Neuron (in vitro differentiated cells): ENCODE measurements at regions not wholly inside any gene's neighbourhood (a gene's known extent, or its start where the extent isn't known, plus 50 kb on each side); places are given as distances from the start of the nearest gene placed in this dataset.

ENCODE experiments used
- H2AFZ ChIP-seq: one replicate; pipeline ENCODE4 v1.6.1; 2013; ENCODE audit warnings: low read depth, mild to moderate bottlenecking, inconsistent platforms, low read length, moderate library complexity
- H3K27me3 ChIP-seq: one replicate; pipeline ENCODE4 v1.6.1; 2013; ENCODE audit warnings: low read length; ENCODE audit not compliant: insufficient read depth
- H3K36me3 ChIP-seq: one replicate; pipeline ENCODE4 v1.6.1; 2013; ENCODE audit warnings: low read length; ENCODE audit not compliant: insufficient read depth
- H3K4me1 ChIP-seq: one replicate; pipeline ENCODE4 v1.6.1; 2013; ENCODE audit warnings: low read length; ENCODE audit not compliant: insufficient read depth
- H3K4me3 ChIP-seq: 2 replicates; pipeline ENCODE4 v1.5.1; 2013; ENCODE audit warnings: mild to moderate bottlenecking, low read length, moderate library complexity
- H3K9me3 ChIP-seq: one replicate; pipeline ENCODE4 v1.6.1; 2013; ENCODE audit warnings: low read length

GRCh38 chr9:10925896-10926295 lies 313.1 kb upstream of the PTPRD start:
- H3K27me3 ChIP-seq, result no peaks in the 10 kb centered on the region
- H3K4me3 ChIP-seq, result no peak overlapping the region
- H3K4me1 ChIP-seq, result peaks cover 3% of the 10 kb centered on the region
- H3K36me3 ChIP-seq, result no peaks in the 10 kb centered on the region
- H2AFZ ChIP-seq, result no peak overlapping the region
- no peaks in the 10 kb centered on the region for H3K9me3 ChIP-seq

- Histone ChIP-seq H3K9me3 (no peaks in the 10 kb centered on the region), H3K27me3 (no peaks in the 10 kb centered on the region), H3K4me3 (no peak overlapping the region), H3K36me3 (no peaks in the 10 kb centered on the region), H3K4me1 (peaks cover 3% of the 10 kb centered on the region), H2AFZ (no peak overlapping the region)
Measured at GRCh38 chr9:10928372-10928771, 315.6 kb upstream of the PTPRD start.

- Histone ChIP-seq H2AFZ (no peak overlapping the region), H3K4me3 (no peak overlapping the region), H3K36me3 (no peaks in the 10 kb centered on the region)
Measured at GRCh38 chr9:10930081-10930480, 317.3 kb upstream of the PTPRD start.

GRCh38 chr9:10946676-10947410 lies 334.0 kb upstream of the PTPRD start:
- Histone ChIP-seq H3K36me3 (no peaks in the 10 kb centered on the region), H3K27me3 (no peaks in the 10 kb centered on the region), H3K9me3 (no peaks in the 10 kb centered on the region), H3K4me1 (no peaks in the 10 kb centered on the region), H2AFZ (no peak overlapping the region), H3K4me3 (no peak overlapping the region)

More at GRCh38 chr9:10930081-10930480, 317.3 kb upstream of the PTPRD start:
- H3K9me3 ChIP-seq, result no peaks in the 10 kb centered on the region
- no peaks in the 10 kb centered on the region for H3K27me3 ChIP-seq
- H3K4me1 ChIP-seq, result peaks cover 3% of the 10 kb centered on the region

- H3K4me1 ChIP-seq, result no peaks in the 10 kb centered on the region
- no peak overlapping the region for H3K4me3 ChIP-seq
- H3K9me3 ChIP-seq, result no peaks in the 10 kb centered on the region
- H2AFZ ChIP-seq, result no peak overlapping the region
- H3K27me3 ChIP-seq, result no peaks in the 10 kb centered on the region
- no peaks in the 10 kb centered on the region for H3K36me3 ChIP-seq
Measured at GRCh38 chr9:10957878-10958277, 345.1 kb upstream of the PTPRD start.

GRCh38 chr9:10961883-10962282 lies 349.1 kb upstream of the PTPRD start:
- Histone ChIP-seq H2AFZ (no peak overlapping the region), H3K9me3 (no peaks in the 10 kb centered on the region), H3K4me1 (no peaks in the 10 kb centered on the region), H3K36me3 (no peaks in the 10 kb centered on the region), H3K4me3 (no peak overlapping the region), H3K27me3 (no peaks in the 10 kb centered on the region)

GRCh38 chr9:10983251-10983650 lies 370.4 kb upstream of the PTPRD start:
- Histone ChIP-seq H3K4me3 (no peak overlapping the region), H3K36me3 (no peaks in the 10 kb centered on the region), H2AFZ (no peak overlapping the region), H3K27me3 (no peaks in the 10 kb centered on the region), H3K4me1 (no peaks in the 10 kb centered on the region), H3K9me3 (no peaks in the 10 kb centered on the region)

- Histone ChIP-seq H3K36me3 (no peaks in the 10 kb centered on the region), H3K4me1 (no peaks in the 10 kb centered on the region), H2AFZ (no peak overlapping the region), H3K4me3 (no peak overlapping the region), H3K9me3 (no peaks in the 10 kb centered on the region), H3K27me3 (no peaks in the 10 kb centered on the region)
Measured at GRCh38 chr9:10999646-11000045, 386.8 kb upstream of the PTPRD start.

- no peaks in the 10 kb centered on the region for H3K9me3 ChIP-seq
- no peak overlapping the region for H2AFZ ChIP-seq
- H3K36me3 ChIP-seq, result no peaks in the 10 kb centered on the region
- no peak overlapping the region for H3K4me3 ChIP-seq
- H3K27me3 ChIP-seq, result no peaks in the 10 kb centered on the region
- no peaks in the 10 kb centered on the region for H3K4me1 ChIP-seq
Measured at GRCh38 chr9:11001546-11001945, 388.7 kb upstream of the PTPRD start.

- Histone ChIP-seq H3K9me3 (no peaks in the 10 kb centered on the region), H3K36me3 (no peaks in the 10 kb centered on the region), H3K4me3 (no peak overlapping the region), H3K27me3 (no peaks in the 10 kb centered on the region), H3K4me1 (no peaks in the 10 kb centered on the region), H2AFZ (no peak overlapping the region)
Measured at GRCh38 chr9:11002705-11003104, 389.9 kb upstream of the PTPRD start.

GRCh38 chr9:11003836-11004235 lies 391.0 kb upstream of the PTPRD start:
- H3K4me3 ChIP-seq, result no peak overlapping the region
- no peaks in the 10 kb centered on the region for H3K9me3 ChIP-seq
- no peaks in the 10 kb centered on the region for H3K4me1 ChIP-seq
- no peaks in the 10 kb centered on the region for H3K36me3 ChIP-seq
- H3K27me3 ChIP-seq, result no peaks in the 10 kb centered on the region
- no peak overlapping the region for H2AFZ ChIP-seq

GRCh38 chr9:11011696-11012095 lies 398.9 kb upstream of the PTPRD start:
- Histone ChIP-seq H3K9me3 (no peaks in the 10 kb centered on the region), H3K4me1 (no peaks in the 10 kb centered on the region), H3K27me3 (no peaks in the 10 kb centered on the region), H2AFZ (no peak overlapping the region), H3K4me3 (no peak overlapping the region), H3K36me3 (no peaks in the 10 kb centered on the region)

GRCh38 chr9:11016081-11016480 lies 403.3 kb upstream of the PTPRD start:
- no peaks in the 10 kb centered on the region for H3K9me3 ChIP-seq
- H3K4me1 ChIP-seq, result no peaks in the 10 kb centered on the region
- H2AFZ ChIP-seq, result no peak overlapping the region
- no peaks in the 10 kb centered on the region for H3K27me3 ChIP-seq
- no peaks in the 10 kb centered on the region for H3K36me3 ChIP-seq
- H3K4me3 ChIP-seq, result no peak overlapping the region

- no peaks in the 10 kb centered on the region for H3K27me3 ChIP-seq
Measured at GRCh38 chr9:11023201-11023600, 410.4 kb upstream of the PTPRD start.

More at GRCh38 chr9:11023201-11023600, 410.4 kb upstream of the PTPRD start:
- no peak overlapping the region for H2AFZ ChIP-seq
- no peaks in the 10 kb centered on the region for H3K4me1 ChIP-seq
- no peaks in the 10 kb centered on the region for H3K36me3 ChIP-seq
- no peaks in the 10 kb centered on the region for H3K9me3 ChIP-seq
- no peak overlapping the region for H3K4me3 ChIP-seq
